HG03280 (cell line): ENCODE measurements at regions not wholly inside any gene's neighbourhood (a gene's known extent, or its start where the extent isn't known, plus 50 kb on each side); places are given as distances from the start of the nearest gene placed in this dataset.
"Not testable (repeated sequence)": the region's sequence is repeated elsewhere in the genome, so short reads cannot be mapped to it uniquely, and the experiment has no call there.

Source experiments
- ATAC-seq: cut with Tn5 transposase; IDR thresholded peaks from one replicate; pipeline ENCODE4 v1.9.1; 2021; ENCODE audit warnings: mild to moderate bottlenecking, moderate library complexity; ENCODE audit not compliant: unreplicated experiment

DNA sequence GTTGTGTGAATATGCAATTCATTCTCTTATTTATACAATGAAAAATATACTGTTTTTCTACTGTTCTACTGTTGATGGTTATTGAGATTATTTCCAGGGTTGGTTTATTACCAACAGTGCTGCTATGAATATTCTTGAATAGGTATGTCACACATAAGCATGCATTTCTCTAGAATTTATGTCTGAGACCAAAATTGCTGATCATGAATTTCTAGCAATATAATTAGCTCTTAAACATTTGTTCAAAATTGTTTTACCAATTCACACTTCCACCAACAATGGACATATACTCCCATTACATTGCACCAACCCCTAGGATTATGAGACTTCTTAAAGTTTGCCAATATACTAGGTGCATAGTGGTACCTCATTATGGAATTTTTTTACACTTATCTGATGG is 164.1 kb upstream of the KCNQ5 start:
- ATAC-seq: no peak

DNA sequence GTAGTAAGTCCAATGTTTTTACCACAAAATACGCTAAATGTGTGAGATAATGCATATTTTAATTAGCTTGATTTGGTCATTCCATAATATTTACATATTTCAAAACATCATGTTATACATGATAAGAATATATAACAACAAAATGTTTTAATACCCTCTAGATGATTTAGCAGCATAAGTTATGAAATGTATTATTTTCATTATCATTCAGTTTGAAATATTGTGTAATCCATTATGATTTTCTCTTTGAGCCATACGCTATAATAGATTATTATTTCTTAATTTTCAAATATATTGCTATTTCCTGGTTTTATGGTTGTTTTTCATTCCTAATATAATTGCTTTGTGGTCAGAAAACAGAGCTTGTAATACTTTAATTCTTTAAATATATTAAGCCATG is 163.3 kb upstream of the KCNQ5 start:
- no peak for ATAC-seq

DNA sequence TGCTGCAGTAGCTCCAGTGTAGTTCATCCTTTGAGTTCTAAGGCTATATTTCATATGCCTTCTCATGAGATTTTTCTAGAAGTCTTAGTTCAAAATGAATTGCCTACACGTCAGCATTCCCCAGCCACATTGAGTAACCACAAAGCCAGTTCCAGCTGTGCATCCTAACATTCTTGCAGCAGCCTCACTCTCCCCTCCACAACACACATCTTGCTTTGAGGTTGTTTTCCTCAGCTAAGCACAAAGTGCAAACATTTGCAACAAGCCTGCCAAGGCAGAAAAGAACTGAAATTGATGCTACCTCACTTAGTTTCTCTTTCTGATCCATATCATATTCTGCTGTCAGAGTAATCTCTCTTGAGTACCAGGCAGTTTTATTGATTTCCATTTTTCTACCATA is 160.7 kb upstream of the KCNQ5 start:
- no peak for ATAC-seq

DNA sequence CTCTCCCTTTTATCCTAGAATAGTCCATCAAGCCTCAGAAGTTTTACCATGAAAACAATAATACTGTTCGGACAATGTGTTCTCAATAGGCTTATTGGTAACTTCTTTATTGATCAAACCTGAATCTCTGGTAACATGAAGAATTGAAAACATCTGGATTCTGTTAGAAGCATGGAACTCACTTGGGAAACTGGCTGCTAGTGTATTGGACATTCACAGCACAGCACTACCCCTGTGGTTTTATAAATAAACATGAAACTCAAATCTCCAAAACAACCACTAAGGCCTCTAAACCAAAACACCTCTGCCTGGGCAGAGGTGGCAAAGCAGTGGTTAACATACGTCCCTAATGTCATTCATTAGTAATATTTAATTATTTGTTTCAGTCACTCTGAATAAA is 157.6 kb upstream of the KCNQ5 start:
- ATAC-seq: no peak

DNA sequence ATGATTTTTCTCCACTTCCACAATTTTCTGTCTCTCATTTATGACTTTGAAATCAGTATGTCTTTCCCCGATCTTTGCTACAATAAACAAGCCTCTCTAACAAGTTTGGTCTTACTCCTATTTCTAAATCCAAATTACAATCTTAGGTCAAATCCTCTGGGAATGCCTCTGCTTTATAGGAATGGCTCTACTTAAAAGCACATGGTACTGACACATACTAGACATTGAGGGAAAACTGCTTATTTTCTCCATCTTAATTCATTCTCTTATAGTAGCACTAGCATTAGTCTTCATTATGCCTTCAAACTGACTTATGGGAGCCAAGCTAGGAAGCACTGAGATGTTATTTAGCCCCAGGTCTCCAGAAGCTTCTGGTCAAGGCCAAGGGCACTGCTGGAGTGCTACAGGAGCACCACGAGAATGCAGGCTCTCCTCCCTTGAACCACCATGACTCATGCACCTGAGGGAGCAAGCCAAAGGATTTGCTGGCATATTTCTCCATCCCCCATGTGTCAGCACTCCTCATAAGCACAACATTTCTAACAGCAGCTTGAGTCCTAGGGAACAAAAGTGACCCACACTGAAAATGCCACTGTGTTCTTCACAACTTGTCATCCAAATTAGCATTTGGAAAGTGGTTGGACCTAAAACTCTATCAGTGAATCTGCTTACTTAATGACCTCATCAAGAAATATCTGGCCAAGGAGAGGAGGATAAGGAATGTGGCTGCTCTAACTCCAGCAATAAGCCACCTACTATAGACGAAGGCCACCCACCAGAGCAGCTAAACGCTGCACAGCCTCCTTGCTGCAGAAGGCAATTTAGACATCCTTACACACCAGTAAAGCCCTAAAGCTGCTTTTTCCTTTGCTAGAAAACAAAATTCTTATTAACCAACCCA is 156.8 kb upstream of the KCNQ5 start:
- ATAC-seq: no peak

DNA sequence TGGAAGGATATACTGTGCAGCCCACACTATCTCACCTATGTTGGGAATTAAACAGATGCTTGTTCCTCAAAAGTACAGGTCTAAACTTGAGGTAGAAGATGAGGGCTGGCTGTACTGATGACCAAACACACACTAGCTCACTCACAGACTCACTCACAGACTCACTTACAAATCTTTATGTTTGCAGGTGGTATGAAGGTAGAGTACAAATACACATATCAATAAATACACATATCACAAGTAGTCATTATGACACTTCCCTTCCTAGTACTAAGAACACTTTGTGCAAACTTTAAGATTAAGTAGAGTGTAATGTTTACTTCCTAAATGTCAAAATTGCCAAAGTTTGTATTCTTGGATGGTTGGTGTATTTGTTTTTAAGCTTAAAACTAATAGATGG is 155.4 kb upstream of the KCNQ5 start:
- ATAC-seq: no peak

DNA sequence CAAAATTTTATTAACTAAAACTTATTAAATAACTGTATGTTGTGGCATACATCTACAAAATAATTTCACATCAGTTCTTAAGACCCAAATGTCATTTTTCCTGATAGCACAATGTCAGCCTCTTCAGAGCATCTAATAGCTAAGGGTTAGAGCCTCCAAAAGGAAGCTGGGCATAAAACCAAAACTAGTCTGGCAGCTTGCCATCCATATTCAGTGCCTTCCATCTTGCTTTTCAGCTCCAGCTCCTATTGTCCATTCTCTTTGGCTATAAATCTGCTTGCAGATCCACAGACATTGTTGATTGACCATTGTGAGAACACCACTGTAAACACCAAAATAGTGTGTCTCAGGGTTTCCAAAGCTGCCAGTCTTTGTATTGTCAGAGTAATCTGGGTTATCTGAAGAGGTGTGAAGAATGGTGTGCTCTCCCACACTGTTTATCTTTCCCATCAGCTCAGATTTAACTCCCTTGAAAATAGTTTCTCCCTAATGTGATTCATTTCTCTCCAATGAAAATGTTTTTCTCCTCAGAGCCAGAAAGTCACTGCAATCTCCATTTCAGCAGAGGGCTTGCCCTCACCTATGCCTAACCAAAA is 154.8 kb upstream of the KCNQ5 start:
- no peak for ATAC-seq

DNA sequence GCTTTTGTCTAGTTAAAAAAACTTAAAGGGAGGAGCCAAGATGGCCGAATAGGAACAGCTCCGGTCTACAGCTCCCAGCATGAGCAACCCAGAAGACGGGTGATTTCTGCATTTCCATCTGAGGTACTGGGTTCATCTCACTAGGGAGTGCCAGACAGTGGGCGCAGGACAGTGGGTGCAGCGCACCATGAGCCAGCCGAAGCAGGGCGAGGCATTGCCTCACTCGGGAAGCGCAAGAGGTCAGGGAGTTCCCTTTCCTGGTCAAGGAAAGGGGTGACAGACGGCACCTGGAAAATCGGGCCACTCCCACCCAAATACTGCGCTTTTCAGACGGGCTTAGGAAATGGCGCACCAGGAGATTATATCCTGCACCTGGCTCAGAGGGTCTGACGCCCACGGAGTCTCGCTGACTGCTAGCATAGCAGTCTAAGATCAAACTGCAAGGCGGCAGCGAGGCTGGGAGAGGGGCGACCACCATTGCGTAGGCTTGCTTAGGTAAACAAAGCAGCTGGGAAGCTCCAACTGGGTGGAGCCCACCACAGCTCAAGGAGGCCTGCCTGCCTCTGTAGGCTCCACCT is 152.4 kb upstream of the KCNQ5 start:
- not testable (repeated sequence) for ATAC-seq

DNA sequence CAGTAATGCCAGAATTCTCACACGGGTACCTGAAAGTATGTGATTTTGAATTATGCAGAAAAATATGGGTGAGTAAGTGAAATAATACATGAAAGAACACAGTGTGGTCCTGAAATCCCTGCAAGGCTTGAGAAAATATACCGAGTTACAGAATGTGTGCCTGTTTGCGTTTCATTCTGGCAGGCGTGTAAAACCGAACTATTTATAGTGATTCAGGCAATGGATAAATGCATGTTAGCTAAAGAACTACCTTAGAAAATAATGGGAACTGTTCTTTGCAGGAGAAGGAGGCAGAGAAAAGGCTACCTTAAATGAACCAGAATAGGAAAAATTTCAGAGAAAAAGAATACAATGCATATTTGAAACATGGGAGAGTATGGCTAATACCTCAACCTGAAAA is 145.8 kb upstream of the KCNQ5 start:
- no peak for ATAC-seq

DNA sequence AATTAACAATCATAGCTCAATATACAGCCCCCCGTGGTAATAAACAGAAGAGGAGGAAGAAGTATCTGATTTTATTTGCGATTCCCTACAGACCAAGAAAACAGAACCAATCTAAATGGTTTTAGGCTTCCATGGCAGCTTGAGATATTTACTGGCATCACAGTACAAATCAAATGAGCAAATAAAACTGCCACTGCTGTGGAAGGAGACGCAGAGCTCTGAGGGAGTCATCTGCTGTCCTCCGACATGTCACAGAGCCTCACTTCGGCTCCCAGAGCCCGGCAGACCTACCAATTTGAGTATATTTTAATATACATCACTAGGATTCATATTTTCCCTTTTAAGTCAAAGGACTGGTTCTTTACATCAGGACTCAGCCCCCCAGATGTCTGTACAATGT is 145.2 kb upstream of the KCNQ5 start:
- no peak for ATAC-seq

DNA sequence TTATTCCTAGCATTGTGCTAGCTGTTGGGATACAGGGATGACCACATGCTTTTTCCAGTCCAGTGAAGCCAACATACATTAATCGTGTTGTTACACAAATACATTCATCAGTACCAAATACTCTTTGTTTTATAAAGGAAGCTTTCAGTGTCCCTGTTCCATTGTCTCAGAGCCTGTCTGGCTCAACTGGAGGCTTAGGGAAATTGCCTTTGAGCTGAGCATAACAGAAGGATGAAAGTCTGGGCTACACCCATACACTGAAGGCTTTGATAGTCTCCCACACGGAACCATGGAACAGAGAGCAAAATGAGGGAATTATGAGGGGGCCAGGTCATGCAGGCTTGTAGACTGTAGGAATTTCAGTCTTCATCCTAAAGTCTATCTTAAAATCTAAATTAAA is 126.4 kb upstream of the KCNQ5 start:
- ATAC-seq: no peak

DNA sequence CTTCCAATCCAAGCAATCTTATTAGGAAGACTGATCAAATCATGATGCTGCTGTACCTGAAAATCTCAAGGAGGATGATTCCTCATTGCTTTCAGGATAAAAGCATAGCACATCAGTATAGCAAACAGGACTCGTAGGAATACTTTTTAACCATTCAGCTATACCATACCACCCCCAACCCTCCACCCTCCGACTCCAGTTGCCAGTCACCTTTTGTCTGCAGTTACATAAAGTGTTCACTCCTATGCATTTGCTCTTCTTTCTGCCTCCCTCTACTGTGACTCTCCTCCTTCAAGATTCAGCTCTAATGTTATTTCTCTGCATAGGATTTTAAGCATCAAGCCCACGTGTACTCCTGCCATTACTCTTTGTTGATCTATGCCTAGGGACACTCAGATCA is 124.7 kb upstream of the KCNQ5 start:
- no peak for ATAC-seq

DNA sequence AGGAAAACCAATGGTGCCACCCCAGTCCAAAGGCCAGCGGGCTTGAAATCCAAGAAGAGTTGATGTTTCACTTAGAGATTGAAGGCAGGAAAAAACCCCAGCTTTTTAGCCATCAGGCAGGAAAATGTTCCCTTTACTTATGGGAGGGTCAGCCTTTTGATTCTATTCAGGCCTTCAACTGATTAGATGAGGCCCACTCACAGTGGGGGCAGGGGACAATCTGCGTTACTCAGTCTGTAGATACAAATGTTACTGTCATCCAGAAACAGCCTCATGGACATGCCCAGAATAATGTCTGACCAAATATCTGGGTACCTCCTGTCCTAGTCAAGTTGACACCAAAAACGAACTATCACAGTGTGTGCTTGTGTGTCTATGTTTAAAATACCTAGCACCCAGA is 121.2 kb upstream of the KCNQ5 start:
- ATAC-seq: no peak

DNA sequence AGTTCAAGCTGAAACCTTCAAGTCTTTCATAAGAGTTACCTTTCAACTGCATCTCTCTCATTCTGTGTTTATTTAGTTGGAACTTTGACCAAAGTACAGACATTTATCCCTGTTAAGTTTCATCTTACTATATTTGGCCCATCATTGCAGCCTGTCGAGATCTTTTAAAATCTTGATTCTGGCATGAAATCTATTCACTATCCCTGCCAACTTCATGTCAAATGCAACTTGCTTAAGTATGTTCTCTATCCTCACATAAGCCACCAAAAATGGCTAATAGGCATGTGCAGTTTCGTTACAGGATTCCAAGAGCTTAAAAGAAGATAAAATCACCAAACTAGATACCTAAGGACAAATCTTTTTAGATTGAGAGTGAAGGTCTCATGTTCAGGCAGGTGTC is 117.5 kb upstream of the KCNQ5 start:
- ATAC-seq: no peak

DNA sequence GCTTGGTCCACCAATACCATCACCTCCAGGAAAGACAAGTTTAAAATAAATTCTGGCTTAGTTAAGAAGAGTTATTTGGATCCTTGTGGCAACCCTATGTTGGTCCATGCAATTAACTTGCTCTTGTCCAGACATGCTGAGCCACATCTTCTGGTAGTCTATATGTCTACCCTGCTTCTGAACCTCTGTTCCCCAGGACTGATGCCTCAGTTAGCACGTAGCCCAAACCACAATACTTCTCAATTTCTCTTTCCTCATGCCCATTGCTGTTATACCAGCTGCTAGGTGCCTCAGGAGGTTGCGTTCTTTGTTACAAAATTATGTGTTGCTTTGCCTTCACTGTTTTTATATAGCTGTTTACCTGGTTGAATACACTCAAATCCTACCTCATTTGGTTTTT is 116.4 kb upstream of the KCNQ5 start:
- ATAC-seq: no peak

DNA sequence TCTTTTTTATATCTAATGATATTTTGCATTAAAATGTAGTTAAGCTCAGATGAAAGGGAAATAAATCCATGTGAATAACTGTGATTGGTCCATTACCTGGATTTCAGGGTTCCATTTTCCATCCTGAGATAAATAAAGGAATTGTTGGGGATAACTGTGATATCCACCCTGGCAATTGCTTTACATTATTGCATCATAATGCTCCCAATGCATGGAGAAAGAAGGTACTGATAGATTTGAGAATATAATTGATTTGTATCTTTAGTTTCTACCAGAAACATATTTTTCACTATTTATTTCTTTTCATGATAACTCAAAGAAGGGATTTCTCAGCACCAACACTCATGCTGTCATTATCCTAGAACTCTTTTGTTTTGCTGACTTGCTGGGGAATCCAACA is 102.0 kb upstream of the KCNQ5 start:
- no peak for ATAC-seq

DNA sequence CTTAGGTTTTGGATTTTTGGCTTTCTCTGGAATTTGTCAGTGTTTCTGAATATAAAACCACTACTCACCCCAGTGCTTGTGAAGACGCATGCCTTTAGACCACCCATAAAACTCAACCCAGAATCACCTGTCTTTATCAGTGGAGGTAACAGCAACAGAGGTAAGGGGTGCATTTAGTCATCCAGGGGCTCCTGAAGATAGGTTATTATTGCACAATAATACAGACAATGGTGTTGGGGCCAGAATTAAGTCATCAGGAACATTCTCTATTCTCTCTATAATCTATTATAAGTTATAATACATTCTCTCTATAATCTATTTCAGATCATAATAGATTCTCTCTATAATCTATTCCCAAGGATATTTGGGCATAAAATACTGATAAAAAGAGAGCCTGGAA is 100.2 kb upstream of the KCNQ5 start:
- ATAC-seq: no peak

DNA sequence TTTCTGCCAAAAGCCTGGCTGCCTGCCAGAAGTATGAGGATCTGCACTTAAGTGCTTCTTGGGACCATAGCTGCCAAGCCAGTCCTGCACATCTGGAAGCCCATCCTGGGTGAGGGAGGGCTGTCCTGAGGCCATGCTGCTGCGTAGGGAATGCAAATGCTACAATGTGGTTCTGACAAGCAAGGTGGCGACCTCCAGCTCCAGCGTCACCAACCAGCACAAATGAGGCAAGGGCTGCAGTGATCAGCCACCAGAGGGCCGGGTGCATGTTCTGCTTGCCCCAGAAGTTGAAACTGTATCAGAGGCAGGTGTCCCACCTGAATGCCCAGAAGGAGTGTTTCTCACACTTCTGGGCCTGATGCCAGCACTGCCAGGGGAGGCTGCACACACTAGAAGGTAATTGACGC is 99.1 kb upstream of the KCNQ5 start:
- peak; percentile 72 for ATAC-seq

DNA sequence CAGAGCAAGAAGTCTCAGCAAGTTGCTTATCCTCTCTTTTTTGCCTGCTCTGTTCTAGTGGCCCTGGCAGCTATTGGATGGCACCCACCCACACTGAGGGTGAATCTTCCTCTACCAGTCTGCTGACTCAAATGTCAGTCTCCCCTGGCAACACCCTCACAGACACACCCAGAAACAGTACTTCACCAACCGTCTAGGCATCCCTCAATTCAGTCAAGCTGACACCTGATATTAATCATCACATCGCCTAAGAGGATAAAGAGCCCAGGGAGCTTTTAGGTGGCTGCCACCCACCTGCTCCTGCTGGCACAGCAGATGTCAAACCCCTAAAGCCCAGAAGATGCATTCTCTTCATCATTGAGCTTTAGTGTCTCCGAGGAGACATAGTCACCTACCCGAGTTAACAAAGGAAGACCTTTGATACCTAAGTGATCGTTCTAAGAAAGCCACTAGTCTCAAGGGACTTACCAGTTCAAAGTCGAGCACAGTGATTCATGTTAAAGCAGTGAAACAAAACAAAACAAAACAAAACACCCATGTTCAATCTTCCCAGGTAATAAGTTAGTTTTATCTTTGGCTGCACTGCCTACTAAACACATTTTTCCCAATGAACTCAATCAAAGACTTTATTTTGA is 97.7 kb upstream of the KCNQ5 start:
- ATAC-seq: no peak

DNA sequence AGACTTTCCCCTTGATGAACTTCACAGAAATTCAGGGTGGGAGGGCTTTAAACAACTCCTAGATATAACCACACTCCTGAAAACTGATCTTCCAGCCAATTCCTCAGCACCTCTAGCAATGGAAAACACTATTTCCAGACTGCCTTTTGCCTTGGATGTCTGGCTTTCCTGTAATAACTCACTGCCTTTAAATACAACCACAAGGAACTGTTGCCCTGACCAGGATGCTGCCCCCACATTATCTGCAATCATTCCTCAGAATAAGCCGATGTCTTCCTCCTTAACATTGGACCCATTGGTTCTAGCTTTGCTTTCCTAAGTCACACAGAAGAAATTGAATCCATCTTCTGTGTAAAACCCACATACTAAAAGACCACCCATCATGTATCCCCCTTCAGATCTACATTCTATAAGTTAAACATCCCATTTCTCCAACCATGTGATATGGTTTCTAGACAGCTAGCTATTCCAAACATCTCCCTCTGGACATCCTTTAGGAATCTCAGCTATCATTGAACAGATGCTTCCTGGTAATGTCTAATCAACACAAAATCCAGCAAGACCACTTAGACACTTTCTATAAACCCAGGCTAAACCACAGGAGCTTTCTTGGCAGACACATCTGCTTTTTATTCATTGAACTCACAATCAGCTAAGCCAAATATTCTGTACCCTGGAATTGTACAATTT is 95.9 kb upstream of the KCNQ5 start:
- ATAC-seq: no peak

DNA sequence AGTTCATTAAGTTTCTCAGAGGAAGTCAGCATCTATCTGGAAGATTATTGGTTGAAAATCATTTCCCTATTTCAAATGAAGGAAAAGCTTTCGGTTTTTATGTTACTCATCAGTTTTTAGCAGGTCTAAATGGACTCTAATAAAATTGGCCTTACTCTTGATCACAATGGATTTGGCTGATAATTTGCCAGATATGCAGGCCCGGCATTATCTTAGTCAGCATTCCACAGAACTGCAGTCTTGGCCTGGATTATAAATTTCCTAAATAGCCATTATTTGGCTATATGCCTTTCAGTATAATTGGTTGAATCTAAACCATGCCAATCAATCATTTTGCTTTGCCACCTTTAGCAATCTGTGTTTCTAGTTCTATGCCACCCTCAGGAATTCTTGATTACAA is 91.7 kb upstream of the KCNQ5 start:
- ATAC-seq: no peak
